ENCODE measurements at regions not wholly inside any gene's neighbourhood (a gene's known extent, or its start where the extent isn't known, plus 50 kb on each side); places are given as distances from the start of the nearest gene placed in this dataset.
"Not testable (repeated sequence)": the region's sequence is repeated elsewhere in the genome, so short reads cannot be mapped to it uniquely, and the experiment has no call there.

DNA sequence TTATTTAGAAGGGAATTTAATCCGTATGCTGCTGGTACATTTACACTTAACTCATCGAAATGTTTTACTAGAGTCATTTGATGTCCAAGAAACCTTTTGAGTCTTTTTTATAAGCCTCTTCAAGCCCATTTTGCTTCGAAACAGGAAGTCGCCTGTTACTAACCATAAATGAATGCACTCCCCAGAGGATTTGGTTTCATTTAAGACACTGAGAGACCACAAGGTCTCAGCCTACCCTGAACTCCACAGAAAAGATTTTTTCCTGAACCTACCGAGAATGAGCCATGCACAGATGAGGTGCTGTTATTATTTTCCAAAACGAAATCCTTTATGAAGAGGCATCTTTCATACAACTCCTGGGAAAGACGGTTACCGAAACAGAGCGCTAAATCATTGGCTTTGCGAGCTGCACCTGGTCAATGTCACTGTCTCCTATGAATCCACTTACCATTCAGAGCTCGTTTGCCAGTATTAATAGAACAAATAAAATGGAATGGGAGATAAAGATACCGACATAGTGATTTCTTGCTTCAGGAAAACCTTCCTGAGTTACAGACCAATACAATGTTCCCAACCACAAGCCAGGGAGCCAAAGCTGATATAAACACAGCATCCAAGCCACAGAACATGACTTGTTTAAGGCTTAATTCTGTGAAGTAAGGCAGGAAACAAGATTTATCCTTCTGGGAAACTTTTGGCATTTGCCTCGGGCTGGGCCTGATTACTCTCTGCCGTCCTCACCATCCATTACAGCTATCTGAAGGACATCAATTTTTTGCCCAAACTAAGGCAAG, 382.1 kb downstream of the OSR1 start:
- no peak for DNase-seq

GRCh38 chr2:18975506-18976167, 382.8 kb downstream of the OSR1 start:
- DNase-seq = no peak

- DNase-seq = no peak
Measured at GRCh38 chr2:18971628-18972027, 382.3 kb upstream of the NT5C1B start.

DNA sequence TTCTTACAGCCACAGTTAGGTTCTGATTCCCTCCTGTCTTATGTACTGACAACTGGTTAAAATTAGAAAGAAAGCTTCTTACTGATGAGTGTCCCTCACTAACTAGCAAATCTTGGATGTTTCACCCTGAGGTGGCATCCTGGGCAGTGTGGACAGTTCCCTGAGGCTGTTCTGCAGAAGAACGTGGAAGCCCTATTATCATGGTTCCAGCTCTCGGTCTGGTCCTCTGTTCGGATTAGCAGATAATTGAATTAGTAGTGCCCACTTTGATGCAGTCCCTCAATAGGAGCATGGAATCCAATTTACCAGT, 381.7 kb upstream of the NT5C1B start:
- DNase-seq = no peak

DNA sequence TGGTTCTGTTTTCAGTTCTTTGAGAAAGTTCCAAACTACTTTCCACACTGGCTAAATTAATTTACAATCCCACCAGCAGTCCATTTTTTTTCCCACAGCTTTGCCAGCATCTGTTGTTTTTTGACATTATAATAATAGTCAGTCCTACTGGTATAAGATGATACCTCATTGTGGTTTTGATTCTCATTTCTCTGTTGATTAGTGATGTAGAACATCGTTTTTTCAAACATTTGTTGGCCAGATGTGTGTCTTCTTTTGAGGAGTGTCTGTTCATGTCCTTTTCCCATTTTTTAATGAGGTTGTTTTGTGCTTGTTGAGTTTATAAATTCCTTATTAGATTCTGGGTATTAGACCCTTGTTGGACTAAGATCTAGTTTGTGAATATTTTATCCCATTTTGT, 376.8 kb upstream of the NT5C1B start:
- DNase-seq = no peak

DNA sequence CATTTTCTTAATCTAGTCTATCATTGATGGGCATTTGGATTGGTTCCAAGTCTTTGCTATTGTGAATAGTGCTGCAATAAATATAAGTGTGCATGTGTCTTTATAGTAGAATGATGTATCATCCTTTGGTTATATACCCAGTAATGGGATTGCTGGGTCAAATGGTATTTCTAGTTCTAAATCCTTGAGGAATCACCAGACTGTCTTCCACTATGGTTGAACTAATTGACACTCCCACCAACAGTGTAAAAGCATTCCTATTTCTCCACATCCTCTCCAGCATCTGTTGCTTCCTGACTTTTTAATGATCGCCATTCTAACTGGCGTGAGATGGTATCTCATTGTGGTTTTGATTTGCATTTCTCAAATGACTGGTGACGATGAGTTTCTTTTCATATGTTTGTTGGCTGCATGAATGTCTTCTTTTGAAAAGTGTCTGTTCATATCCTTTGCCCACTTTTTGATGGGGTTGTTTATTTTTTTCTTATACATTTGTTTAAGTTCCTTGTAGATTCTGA, 374.4 kb upstream of the NT5C1B start:
- DNase-seq = not testable (repeated sequence)

DNA sequence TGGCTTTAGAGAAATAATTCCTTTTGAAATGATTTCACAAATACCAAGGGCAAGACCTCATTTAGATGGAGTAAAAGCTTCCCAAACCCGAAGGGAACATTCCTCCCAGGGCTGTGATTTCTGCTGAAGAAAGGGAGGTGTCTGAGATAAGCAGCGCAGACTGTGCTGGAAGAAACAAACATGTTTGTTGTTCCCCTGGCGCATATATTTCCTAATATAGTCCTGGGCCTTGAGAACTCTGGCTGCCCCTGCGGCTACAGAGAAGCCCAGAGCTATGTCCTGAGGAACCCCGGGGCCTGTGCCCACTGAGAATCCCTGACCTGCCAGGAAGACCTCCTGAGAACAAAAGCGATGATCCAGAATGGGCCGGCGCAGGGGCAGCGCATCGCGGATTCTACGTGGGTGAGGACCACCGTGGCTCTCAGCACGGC, 372.6 kb upstream of the NT5C1B start:
- DNase-seq = no peak

- DNase-seq = no peak
Measured at GRCh38 chr2:18959952-18960717, 370.8 kb upstream of the NT5C1B start.

GRCh38 chr2:18959200-18959599, 369.8 kb upstream of the NT5C1B start:
- DNase-seq = no peak

DNA sequence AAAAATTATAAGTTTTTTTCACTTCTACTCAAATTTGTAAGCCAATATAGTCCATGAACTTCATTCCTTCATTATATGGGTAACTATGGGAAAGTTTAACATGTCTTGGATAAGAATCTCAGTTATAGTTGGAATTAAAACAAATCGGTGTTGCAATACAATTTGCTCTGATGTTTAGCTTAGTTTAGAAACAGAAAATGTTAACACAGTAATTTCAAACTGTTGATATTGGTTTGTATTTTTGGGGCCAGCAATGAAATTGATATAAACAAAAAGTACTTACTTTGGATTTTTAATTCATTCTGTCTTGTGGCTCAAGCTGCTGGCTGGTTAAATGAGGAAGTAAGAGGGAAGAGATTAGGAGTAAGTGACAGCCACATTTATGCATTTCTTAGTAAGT, 368.5 kb upstream of the NT5C1B start:
- no peak for DNase-seq

DNA sequence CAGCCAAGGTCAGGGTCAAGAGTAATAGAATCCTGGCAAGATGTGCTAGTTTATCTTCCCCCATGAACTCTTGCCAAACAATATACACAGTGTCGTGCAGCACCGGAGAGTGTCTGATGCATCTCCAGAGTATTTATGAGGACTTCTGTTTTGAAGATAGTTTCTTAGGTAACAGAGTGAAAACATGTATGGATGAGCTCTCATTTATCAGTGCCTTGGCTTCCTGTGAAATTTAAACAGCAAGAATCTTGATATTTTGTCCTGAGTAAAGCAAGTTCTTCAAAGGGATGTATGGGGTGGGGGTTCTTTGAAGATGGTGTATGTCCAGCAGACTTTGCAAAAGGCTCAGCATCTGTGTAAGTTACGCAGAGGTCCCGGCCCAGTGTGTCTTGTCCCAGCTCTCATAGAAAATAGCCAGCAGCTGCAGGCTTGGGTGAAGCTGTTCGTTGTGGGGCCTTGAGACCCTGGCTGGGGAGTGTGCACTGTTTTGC, 361.0 kb upstream of the NT5C1B start:
- DNase-seq = no peak

GRCh38 chr2:18949871-18950270, 360.5 kb upstream of the NT5C1B start:
- DNase-seq = no peak

DNA sequence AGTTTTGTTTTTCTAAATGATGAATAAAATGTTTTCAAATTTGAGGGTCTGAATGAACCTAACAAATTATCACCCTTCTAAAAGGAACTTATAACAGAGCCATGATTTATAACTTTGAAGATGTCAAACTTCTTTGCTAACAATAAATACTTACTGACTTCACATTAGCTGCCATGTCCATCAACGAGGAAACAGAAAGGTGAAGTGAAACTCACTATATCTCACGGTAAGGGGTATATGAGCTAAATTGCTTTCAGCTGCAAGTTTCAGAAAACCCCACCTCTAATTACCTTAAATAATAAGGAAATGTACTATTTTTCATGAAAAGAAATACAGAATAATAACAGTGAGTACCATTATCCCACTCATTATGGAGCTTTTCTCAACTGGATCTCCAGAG, 350.8 kb upstream of the NT5C1B start:
- no peak for DNase-seq

DNA sequence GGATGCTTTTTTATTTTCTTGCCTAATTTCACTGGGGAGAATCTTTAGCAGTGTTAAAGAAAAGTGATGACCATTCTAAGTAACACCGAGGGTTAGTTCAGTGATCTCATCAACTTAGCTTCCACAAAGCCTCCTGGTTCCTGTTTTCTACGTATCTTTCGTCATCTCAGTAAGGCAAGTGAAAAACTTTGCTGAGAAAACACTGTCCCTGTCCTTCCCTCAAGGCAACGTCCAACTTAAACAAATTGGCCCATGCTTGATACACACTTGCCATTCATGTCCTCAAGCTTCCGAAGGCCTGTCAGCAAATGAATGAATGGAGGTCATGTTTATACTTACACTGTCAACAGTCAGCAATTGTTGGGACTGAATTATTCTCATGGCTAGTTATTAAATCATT, 350.4 kb upstream of the NT5C1B start:
- DNase-seq = not testable (repeated sequence)

GRCh38 chr2:18934886-18935285, 345.5 kb upstream of the NT5C1B start:
- no peak for DNase-seq

- no peak for DNase-seq
Measured at GRCh38 chr2:18932853-18933252, 343.5 kb upstream of the NT5C1B start.

- no peak for DNase-seq
Measured at GRCh38 chr2:18930971-18931370, 341.6 kb upstream of the NT5C1B start.

DNA sequence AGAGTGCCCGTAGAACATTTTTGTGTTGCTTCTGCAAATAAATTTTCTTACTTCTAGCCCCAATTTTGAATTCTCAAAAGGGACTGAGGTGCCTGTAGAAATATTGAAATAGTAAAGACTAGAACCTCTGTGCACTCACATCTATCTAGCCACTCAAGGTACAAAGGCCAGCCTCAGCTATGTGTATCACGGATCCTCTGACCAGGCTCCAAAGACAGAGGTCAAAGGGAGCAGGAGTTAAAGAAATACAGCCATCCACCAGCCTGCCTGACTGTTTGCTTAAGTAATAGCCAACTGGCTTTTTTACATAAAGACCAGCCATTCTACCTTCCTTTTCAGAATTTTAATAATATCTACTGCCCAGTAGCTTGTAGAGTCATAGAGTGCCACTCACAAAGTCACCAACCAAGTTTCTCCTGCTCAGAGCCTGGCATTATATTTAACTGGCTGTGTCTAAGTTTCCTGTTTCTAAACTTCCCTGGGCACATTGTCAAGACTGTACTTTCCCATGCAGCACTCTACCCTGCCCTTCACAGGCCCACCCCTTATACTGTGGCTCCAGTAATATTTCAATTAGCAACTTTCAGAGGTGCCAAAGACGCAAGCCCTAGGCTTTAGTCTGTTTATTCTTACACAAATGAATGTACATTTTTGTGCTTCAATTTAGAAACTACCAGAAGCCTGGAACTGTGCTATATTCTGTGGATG, 338.3 kb upstream of the NT5C1B start:
- DNase-seq = no peak

GRCh38 chr2:18926631-18927524, 337.5 kb upstream of the NT5C1B start:
- no peak for DNase-seq

GRCh38 chr2:18925296-18925695, 335.9 kb upstream of the NT5C1B start:
- DNase-seq = no peak

GRCh38 chr2:18924886-18925285, 335.5 kb upstream of the NT5C1B start:
- DNase-seq = no peak

DNA sequence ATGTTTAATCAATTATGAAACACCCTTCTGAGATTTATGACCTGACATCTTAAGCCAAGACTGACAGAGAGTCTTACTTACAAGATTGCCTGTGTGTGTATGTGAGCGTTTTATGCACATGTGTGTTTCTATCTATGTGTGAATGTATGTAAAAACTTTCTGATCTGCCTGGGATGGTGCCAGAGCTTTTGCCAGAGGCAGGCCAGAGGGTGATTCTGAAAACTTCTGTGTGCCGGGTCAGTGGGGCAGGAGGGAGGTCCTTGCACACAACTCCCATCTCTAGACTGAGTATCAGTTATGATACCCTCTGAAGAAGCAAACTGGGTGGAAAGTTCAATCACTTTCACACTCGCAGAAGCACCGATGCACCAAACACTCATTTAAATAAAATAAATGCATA, 335.0 kb upstream of the NT5C1B start:
- DNase-seq = no peak
